ENCODE measurements at regions not wholly inside any gene's neighbourhood (a gene's known extent, or its start where the extent isn't known, plus 50 kb on each side); places are given as distances from the start of the nearest gene placed in this dataset.

DNA sequence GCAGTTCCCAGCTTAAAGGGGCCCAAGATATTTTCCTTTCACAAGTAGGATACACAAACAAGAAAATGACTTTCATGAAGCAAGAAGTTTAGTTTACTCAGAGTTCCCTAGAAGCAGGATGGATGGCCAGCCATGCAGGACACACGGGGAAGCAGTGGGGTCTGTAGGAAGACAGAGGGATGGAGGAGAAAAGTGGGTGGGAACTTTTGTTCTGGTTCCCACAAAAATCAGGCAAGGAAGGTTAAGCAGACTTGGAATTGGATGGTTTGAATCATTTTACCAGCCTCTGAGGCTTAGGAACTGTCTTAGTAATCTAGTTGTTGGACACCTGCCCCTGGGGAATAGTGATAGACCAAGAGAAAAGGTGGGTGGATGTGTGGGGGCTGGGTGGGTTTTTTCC is 263.3 kb upstream of the VSTM2A start:
- no peaks in the 10 kb centered on the region for H3K36me3 ChIP-seq (ENCODE audit: control insufficient read depth, insufficient read depth, low read length)
- no peak overlapping the region for H4K91ac ChIP-seq (ENCODE audit: insufficient read depth, low read depth, low read length)
- H3K4me2 ChIP-seq (ENCODE audit: low read depth, low read length): no peak overlapping the region
- no peak overlapping the region for H2BK5ac ChIP-seq (ENCODE audit: low read depth, low read length, poor library complexity, severe bottlenecking)
- BruUV-seq (replicated peaks): no TSS peak
- no peak overlapping the region for H3K18ac ChIP-seq (ENCODE audit: low read depth, low read length)
- no peak overlapping the region for H2BK20ac ChIP-seq (ENCODE audit: low read depth, low read length)
- CTCF ChIA-PET: no interaction called here
- POLR2A ChIA-PET (ENCODE audit: unreplicated experiment): no interaction called here
- no peak overlapping the region for H3K56ac ChIP-seq (ENCODE audit: extremely low read depth, insufficient read depth, low read length)
- H3K4me1 ChIP-seq (ENCODE audit: control insufficient read depth, insufficient read depth, low read length): no peaks in the 10 kb centered on the region
- H3K79me1 ChIP-seq (ENCODE audit: low read depth in 1 of 2, low read length in 2 of 2): no peaks in the 10 kb centered on the region
- TF ChIP-seq RFX5 (IDR thresholded peaks at IDR 0.05; ENCODE audit: low read depth, low read length) (no peak), MAFK (IDR thresholded peaks at IDR 0.05; ENCODE audit: low read depth, low read length) (no peak), MAZ (IDR thresholded peaks at IDR 0.05; ENCODE audit: borderline replicate concordance, low read depth, low read length) (no peak), BHLHE40 (IDR thresholded peaks at IDR 0.05; ENCODE audit: low read depth, low read length) (no peak), RAD21 (IDR thresholded peaks at IDR 0.05; ENCODE audit: low read length) (no peak), FOS (IDR thresholded peaks at IDR 0.05; ENCODE audit: low read depth, low read length) (no peak), CHD1 (IDR thresholded peaks at IDR 0.05; ENCODE audit: low read depth, low read length) (no peak), CEBPB (IDR thresholded peaks at IDR 0.05; ENCODE audit: low read depth, low read length) (no peak), RCOR1 (IDR thresholded peaks at IDR 0.05; ENCODE audit: insufficient replicate concordance, low read length) (no peak), SMC3 (IDR thresholded peaks at IDR 0.05; ENCODE audit: low read depth, low read length) (no peak), NFE2L2 (IDR thresholded peaks at IDR 0.05; ENCODE audit: low read depth, low read length) (no peak), POLR2A (IDR thresholded peaks at IDR 0.05; ENCODE audit: low read depth, low read length) (no peak)
- TF ChIP-seq, protein P1, sequence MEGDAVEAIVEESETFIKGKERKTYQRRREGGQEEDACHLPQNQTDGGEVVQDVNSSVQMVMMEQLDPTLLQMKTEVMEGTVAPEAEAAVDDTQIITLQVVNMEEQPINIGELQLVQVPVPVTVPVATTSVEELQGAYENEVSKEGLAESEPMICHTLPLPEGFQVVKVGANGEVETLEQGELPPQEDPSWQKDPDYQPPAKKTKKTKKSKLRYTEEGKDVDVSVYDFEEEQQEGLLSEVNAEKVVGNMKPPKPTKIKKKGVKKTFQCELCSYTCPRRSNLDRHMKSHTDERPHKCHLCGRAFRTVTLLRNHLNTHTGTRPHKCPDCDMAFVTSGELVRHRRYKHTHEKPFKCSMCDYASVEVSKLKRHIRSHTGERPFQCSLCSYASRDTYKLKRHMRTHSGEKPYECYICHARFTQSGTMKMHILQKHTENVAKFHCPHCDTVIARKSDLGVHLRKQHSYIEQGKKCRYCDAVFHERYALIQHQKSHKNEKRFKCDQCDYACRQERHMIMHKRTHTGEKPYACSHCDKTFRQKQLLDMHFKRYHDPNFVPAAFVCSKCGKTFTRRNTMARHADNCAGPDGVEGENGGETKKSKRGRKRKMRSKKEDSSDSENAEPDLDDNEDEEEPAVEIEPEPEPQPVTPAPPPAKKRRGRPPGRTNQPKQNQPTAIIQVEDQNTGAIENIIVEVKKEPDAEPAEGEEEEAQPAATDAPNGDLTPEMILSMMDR (conservative IDR thresholded peaks at IDR 0.05; ENCODE audit: low read depth, low read length): no peak
- no peaks in the 10 kb centered on the region for H3K27me3 ChIP-seq (ENCODE audit: control insufficient read depth, insufficient read depth, low read length)
- no peak for ATAC-seq (ENCODE audit: low read depth)
- H3K23ac ChIP-seq (ENCODE audit: low read depth, low read length): no peak overlapping the region
- no peak overlapping the region for H3K9ac ChIP-seq (ENCODE audit: low read depth, low read length)
- H2AFZ ChIP-seq (replicated peaks; ENCODE audit: low read length, poor library complexity): no peak overlapping the region
- no peak overlapping the region for H4K5ac ChIP-seq (ENCODE audit: low read depth, low read length)
- H3K9me3 ChIP-seq (ENCODE audit: control insufficient read depth, insufficient read depth, low read length): peaks cover 14% of the 10 kb centered on the region
- no peak overlapping the region for H4K8ac ChIP-seq (ENCODE audit: low read depth in 2 of 2, low read length in 2 of 2)
- no peak overlapping the region for H2BK120ac ChIP-seq (ENCODE audit: low read depth, low read length)
- in situ Hi-C loops (cut with MboI; ENCODE audit: low sequenced_read_pairs): no loop called here
- no peak overlapping the region for H2AK5ac ChIP-seq (ENCODE audit: low read depth, low read length)
- no peak overlapping the region for H3K4me3 ChIP-seq (ENCODE audit: insufficient read depth, low read depth, low read length)
- dilution Hi-C loops (cut with HindIII; ENCODE audit: low sequenced_read_pairs, unreplicated experiment): no loop called here
- no peak overlapping the region for H3K14ac ChIP-seq (replicated peaks; ENCODE audit: low read depth, low read length)
- no peaks in the 10 kb centered on the region for H4K20me1 ChIP-seq (ENCODE audit: insufficient read depth, low read length)
- no peak overlapping the region for H2AK9ac ChIP-seq (replicated peaks; ENCODE audit: low read depth, low read length, poor library complexity)
- DNase-seq: no peak
- H3K4ac ChIP-seq (ENCODE audit: low read depth, low read length): no peak overlapping the region
- intact Hi-C loops (cut with micrococcal nuclease): no loop called here
- H3K9me1 ChIP-seq (ENCODE audit: insufficient read depth, low read length): no peaks in the 10 kb centered on the region
- no peak overlapping the region for H3K27ac ChIP-seq (ENCODE audit: insufficient read depth, low read length)
- WGBS, 2 experiments (ENCODE audit: extremely low coverage in 2 of 2, insufficient read length in 1 of 2): no CpG with 5 or more reads among the region's 1 CpG
- no peak overlapping the region for H2BK15ac ChIP-seq (ENCODE audit: low read depth, low read length)
